Endothelial cell of umbilical vein (primary cell): ENCODE measurements at regions not wholly inside any gene's neighbourhood (a gene's known extent, or its start where the extent isn't known, plus 50 kb on each side); places are given as distances from the start of the nearest gene placed in this dataset.
A peak's percentile ranks its signal among the peaks of the same experiment; 100 is the strongest.

Experiments
- BruUV-seq: library from RNA; stranded (reverse); fragments of 400-500 nt; replicated peaks from 2 replicates; lab custom pipeline; 2021; lab: Mats Ljungman, UMichigan
- CTCF ChIA-PET: fragments of 300-600, 350-600 bp; sonication (Branson Sonifier 250); formaldehyde crosslinking; loops from one replicate; lab custom pipeline; 2021; ENCODE audit warnings: antibody characterized with exemption, inconsistent platforms; lab: Charles Lee
- POLR2A ChIA-PET: fragments of 300-600, 350-600 bp; sonication (Branson Sonifier 250); formaldehyde crosslinking; loops from one replicate; lab custom pipeline; 2021; ENCODE audit warnings: antibody characterized with exemption, inconsistent platforms; lab: Charles Lee
- DNase-seq: peaks from one replicate; pipeline ENCODE4 v3.0.0-alpha.2; 2011; ENCODE audit warnings: low read depth, low spot score
- FAIRE-seq: peaks from 2 replicates; lab custom pipeline; 2011; peaks lifted over from hg19 to GRCh38; lab: Jason Lieb, UNC
- H2AFZ ChIP-seq: 2 replicates; pipeline ENCODE4 v1.6.0; 2012; ENCODE audit warnings: low read depth, low read length, control low read depth, inconsistent platforms
- H3K27ac ChIP-seq: 2 replicates; pipeline ENCODE4 v1.5.1; 2011; ENCODE audit warnings: low read depth, mild to moderate bottlenecking, control low read depth, low read length, moderate library complexity; ENCODE audit not compliant: insufficient read depth
- H3K27me3 ChIP-seq, 2 experiments: 2 replicates each; pipeline versions ENCODE4 v1.6.0 to v1.6.1; 2011; ENCODE audit warnings: low read length in 2 of 2, mixed read lengths in 1 of 2; ENCODE audit not compliant: control insufficient read depth in 2 of 2, insufficient read depth in 2 of 2
- H3K36me3 ChIP-seq, 2 experiments: 2 replicates in 1 of 2; 3 replicates in 1 of 2; pipeline ENCODE4 v1.5.1; 2011; ENCODE audit warnings: low read length in 2 of 2, mild to moderate bottlenecking in 1 of 2, moderate library complexity in 1 of 2; ENCODE audit not compliant: control insufficient read depth in 2 of 2, insufficient read depth in 2 of 2; ENCODE audit errors: extremely low read depth in 1 of 2
- H3K4me1 ChIP-seq: 3 replicates; pipeline ENCODE4 v1.5.1; 2011; ENCODE audit warnings: mild to moderate bottlenecking, low read length; ENCODE audit not compliant: control insufficient read depth, insufficient read depth; ENCODE audit errors: extremely low read depth
- H3K4me2 ChIP-seq: 2 replicates; pipeline ENCODE4 v1.6.1; 2011; ENCODE audit warnings: low read length, control low read depth, mixed read lengths; ENCODE audit not compliant: insufficient read depth
- H3K4me3 ChIP-seq, 3 experiments: fragments of 200-600 bp in 1 of 3; sonication (generic), shearing (Covaris generic) in 1 of 3; replicated peaks in 1 of 3; 2 replicates each; pipeline ENCODE4 v1.5.1; 2011 to 2016; ENCODE audit warnings: control low read depth in 3 of 3, low read length in 3 of 3, mild to moderate bottlenecking in 2 of 3, inconsistent platforms in 1 of 3, low read depth in 1 of 3, moderate library complexity in 1 of 3; ENCODE audit not compliant: insufficient read depth in 1 of 3
- H3K79me2 ChIP-seq: 2 replicates; pipeline ENCODE4 v1.6.0; 2012; ENCODE audit warnings: low read length, inconsistent platforms; ENCODE audit not compliant: control insufficient read depth, insufficient read depth
- H3K9ac ChIP-seq: replicated peaks from 2 replicates; pipeline ENCODE3; 2011; ENCODE audit warnings: low read length, control low read depth; ENCODE audit not compliant: insufficient read depth; ENCODE audit errors: extremely low read depth
- H3K9me1 ChIP-seq: replicated peaks from 3 replicates; pipeline ENCODE4 v1.6.0; 2011; ENCODE audit warnings: mild to moderate bottlenecking, low read length; ENCODE audit not compliant: control insufficient read depth, insufficient read depth; ENCODE audit errors: extremely low read depth
- H3K9me3 ChIP-seq: replicated peaks from 2 replicates; pipeline ENCODE4 v1.5.1; 2012; ENCODE audit warnings: low read length, inconsistent platforms; ENCODE audit not compliant: control insufficient read depth, insufficient read depth
- H4K20me1 ChIP-seq: replicated peaks from 2 replicates; pipeline ENCODE3; 2011; ENCODE audit warnings: mild to moderate bottlenecking, low read length; ENCODE audit not compliant: control insufficient read depth, insufficient read depth; ENCODE audit errors: extremely low read depth
- EZH2 ChIP-seq: IDR thresholded peaks from 2 replicates; pipeline ENCODE4 v1.6.1; 2012; ENCODE audit warnings: borderline replicate concordance, low read depth, mild to moderate bottlenecking, moderate library complexity, low read length, inconsistent platforms; ENCODE audit not compliant: severe bottlenecking
- GATA2 ChIP-seq: IDR thresholded peaks from 2 replicates; pipeline ENCODE4 v1.7.0; 2011; ENCODE audit warnings: low read depth, mild to moderate bottlenecking, moderate library complexity, mixed read lengths, low read length; ENCODE audit not compliant: insufficient read length, insufficient read depth
- JUN ChIP-seq: IDR thresholded peaks from 2 replicates; pipeline ENCODE4 v1.6.1; 2011; ENCODE audit warnings: borderline replicate concordance, low read depth; ENCODE audit not compliant: insufficient read length, insufficient read depth
- MYC ChIP-seq: IDR thresholded peaks from one replicate; pipeline ENCODE4 v1.6.1; 2011; ENCODE audit warnings: mild to moderate bottlenecking, low read depth, low read length
- POLR2A ChIP-seq: IDR thresholded peaks from 2 replicates; pipeline ENCODE4 v1.6.1; 2012; ENCODE audit warnings: low read depth, mild to moderate bottlenecking, control low read depth, low read length
- POLR2AphosphoS5 ChIP-seq: IDR thresholded peaks from 2 replicates; pipeline ENCODE4 v1.6.1; 2012; ENCODE audit warnings: low read depth, mild to moderate bottlenecking, control low read depth, low read length, moderate library complexity; ENCODE audit not compliant: insufficient read depth
- dilution Hi-C: fragments of 300-500 bp; cut with MboI; formaldehyde crosslinking; loops from one replicate; pipeline ENCODE4 v1.15.0; 2019; ENCODE audit warnings: low sequenced_read_pairs; ENCODE audit not compliant: extremely low pct_ligation_motif_present
- intact Hi-C: fragments of 100-400 bp; cut with micrococcal nuclease; formaldehyde crosslinking; loops from one replicate; pipeline ENCODE4 v1.10.0; 2022
- TF ChIP-seq, protein P1 (sequence below), 2 donors: IDR thresholded peaks; 1 replicate in 1 of 2; 2 replicates in 1 of 2; pipeline ENCODE4 v1.5.1; 2011; ENCODE audit warnings: low read length in 2 of 2, mild to moderate bottlenecking in 2 of 2, moderate library complexity in 2 of 2, control low read depth in 1 of 2, inconsistent platforms in 1 of 2, low read depth in 1 of 2; ENCODE audit not compliant: insufficient read depth in 1 of 2; ENCODE audit errors: extremely low read depth in 1 of 2
- TF ChIP-seq, protein P2 (sequence below): IDR thresholded peaks from 2 replicates; pipeline ENCODE4 v1.6.1; 2011; ENCODE audit not compliant: insufficient read depth, insufficient read length

DNA sequence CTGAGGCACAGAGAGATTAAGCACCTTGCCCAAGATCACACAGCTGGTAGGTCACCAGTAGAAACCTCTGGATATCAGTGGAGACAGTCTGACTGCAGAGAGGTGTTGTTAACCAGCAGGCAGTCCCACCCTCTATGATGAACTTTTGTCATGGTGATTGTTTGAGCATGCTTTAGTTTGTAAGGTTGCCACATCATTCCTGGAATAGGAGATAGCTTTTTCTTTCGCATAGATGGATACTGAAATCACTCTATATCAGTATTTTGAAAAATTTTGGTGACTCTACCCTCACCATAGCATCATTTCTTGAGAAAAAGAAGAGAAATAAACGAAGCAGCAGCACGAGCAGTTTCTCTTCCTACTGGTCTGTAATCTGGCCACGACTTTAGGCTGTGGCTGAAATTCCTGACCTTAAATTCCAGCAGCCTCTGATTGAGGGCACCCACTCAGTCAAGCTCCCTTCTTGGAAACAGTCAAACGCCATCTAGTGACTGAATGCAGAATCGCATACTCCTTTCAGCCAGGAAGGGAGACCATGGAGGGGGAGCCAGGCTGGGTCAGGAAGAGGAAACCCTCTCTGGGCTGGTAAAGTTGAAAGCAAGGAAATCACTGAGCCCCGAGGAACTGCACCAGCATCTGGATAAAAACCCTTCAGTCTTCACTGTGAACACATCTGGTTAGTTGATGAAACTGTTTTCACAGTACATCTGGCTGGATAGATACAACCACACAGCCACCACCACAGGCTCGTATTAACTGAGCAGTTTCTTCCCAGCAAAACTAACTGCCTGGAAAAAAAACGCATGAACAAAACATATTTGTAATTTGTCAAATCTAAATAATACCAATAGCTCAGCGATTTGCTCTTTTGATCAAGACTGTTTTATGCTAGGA lies 108.5 kb upstream of the XYLT1 start:
- Histone ChIP-seq H3K79me2 (no peaks in the 10 kb centered on the region), H3K9ac (no peak overlapping the region), H2AFZ (no peak overlapping the region), H3K4me3 (no peak overlapping the region), H3K4me1 (no peaks in the 10 kb centered on the region), H3K27me3 (no peaks in the 10 kb centered on the region), H4K20me1 (no peaks in the 10 kb centered on the region), H3K9me3 (no peaks in the 10 kb centered on the region), H3K36me3 (no peaks in the 10 kb centered on the region), H3K9me1 (no peaks in the 10 kb centered on the region), H3K27ac (no peak overlapping the region), H3K4me2 (no peak overlapping the region)
- FAIRE-seq (peak; percentile 81), DNase-seq (peak; percentile 6)
- dilution Hi-C loops (no loop called here), intact Hi-C loops (no loop called here)
- no TSS peak for BruUV-seq
- ChIA-PET CTCF (no interaction called here), POLR2A (no interaction called here)
- TF ChIP-seq, protein P1, sequence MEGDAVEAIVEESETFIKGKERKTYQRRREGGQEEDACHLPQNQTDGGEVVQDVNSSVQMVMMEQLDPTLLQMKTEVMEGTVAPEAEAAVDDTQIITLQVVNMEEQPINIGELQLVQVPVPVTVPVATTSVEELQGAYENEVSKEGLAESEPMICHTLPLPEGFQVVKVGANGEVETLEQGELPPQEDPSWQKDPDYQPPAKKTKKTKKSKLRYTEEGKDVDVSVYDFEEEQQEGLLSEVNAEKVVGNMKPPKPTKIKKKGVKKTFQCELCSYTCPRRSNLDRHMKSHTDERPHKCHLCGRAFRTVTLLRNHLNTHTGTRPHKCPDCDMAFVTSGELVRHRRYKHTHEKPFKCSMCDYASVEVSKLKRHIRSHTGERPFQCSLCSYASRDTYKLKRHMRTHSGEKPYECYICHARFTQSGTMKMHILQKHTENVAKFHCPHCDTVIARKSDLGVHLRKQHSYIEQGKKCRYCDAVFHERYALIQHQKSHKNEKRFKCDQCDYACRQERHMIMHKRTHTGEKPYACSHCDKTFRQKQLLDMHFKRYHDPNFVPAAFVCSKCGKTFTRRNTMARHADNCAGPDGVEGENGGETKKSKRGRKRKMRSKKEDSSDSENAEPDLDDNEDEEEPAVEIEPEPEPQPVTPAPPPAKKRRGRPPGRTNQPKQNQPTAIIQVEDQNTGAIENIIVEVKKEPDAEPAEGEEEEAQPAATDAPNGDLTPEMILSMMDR (IDR thresholded peaks at IDR 0.05; ENCODE audit: extremely low read depth in 1 of 2, insufficient read depth in 1 of 2, low read depth in 1 of 2, low read length in 2 of 2): peak; percentile 55 to 61
- TF ChIP-seq JUN: no peak

- H2AFZ ChIP-seq: no peak overlapping the region
- H3K27ac ChIP-seq: no peak overlapping the region
- CTCF ChIA-PET: no interaction called here
- H3K4me1 ChIP-seq: no peaks in the 10 kb centered on the region
- H3K27me3 ChIP-seq: no peaks in the 10 kb centered on the region
- no peaks in the 10 kb centered on the region for H4K20me1 ChIP-seq
- H3K9me1 ChIP-seq: no peaks in the 10 kb centered on the region
- FAIRE-seq (no peak), DNase-seq (no peak)
- BruUV-seq: no TSS peak
- H3K9me3 ChIP-seq: peaks cover 2% of the 10 kb centered on the region
- H3K4me2 ChIP-seq: no peak overlapping the region
- no peak overlapping the region for H3K9ac ChIP-seq
- no peak for TF ChIP-seq POLR2AphosphoS5
- TF ChIP-seq MYC: no peak
- TF ChIP-seq, protein P1 (IDR thresholded peaks at IDR 0.05; ENCODE audit: extremely low read depth in 1 of 2, insufficient read depth in 1 of 2, low read depth in 1 of 2, low read length in 2 of 2): no peak
- no peak for TF ChIP-seq POLR2A
- TF ChIP-seq, protein P2, sequence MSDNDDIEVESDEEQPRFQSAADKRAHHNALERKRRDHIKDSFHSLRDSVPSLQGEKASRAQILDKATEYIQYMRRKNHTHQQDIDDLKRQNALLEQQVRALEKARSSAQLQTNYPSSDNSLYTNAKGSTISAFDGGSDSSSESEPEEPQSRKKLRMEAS: no peak
- no peak for TF ChIP-seq JUN
- no peak for TF ChIP-seq GATA2
- TF ChIP-seq EZH2: no peak
- no peaks in the 10 kb centered on the region for H3K36me3 ChIP-seq
- POLR2A ChIA-PET: no interaction called here
- intact Hi-C loops: no loop called here
- H3K4me3 ChIP-seq: no peak overlapping the region
- H3K79me2 ChIP-seq: no peaks in the 10 kb centered on the region
- dilution Hi-C loops: no loop called here
These were observed 103.5 kb upstream of the XYLT1 start for GRCh38 chr16:17574256-17574655.
